HepG2 (cell line): ENCODE measurements at regions not wholly inside any gene's neighbourhood (a gene's known extent, or its start where the extent isn't known, plus 50 kb on each side); places are given as distances from the start of the nearest gene placed in this dataset.
A peak's percentile ranks its signal among the peaks of the same experiment; 100 is the strongest.

Experiments
- ATAC-seq: fragments of 200-7000 bp; cut with Tn5 transposase; 3 replicates; pipeline ENCODE4 v1.9.1; 2020; ENCODE audit warnings: mild to moderate bottlenecking, moderate library complexity
- BruUV-seq: library from RNA; stranded (reverse); fragments of 400-500 nt; replicated peaks from 2 replicates; lab custom pipeline; 2021; lab: Mats Ljungman, UMichigan
- CTCF ChIA-PET: fragments of 300-600 bp; formaldehyde crosslinking; extraction: SDS; loops from one replicate; lab custom pipeline; 2021; ENCODE audit warnings: low total read pairs, inconsistent platforms, low intra/inter-chr PET ratio; lab: Yijun Ruan, JAX
- POLR2A ChIA-PET: fragments of 350-600 bp; sonication (Branson Sonifier 250); formaldehyde crosslinking; loops from one replicate; lab custom pipeline; 2020; ENCODE audit warnings: antibody characterized with exemption, inconsistent platforms; lab: Yijun Ruan, JAX
- DNase-seq: peaks from one replicate; pipeline ENCODE4 v3.0.0-alpha.2; 2015; ENCODE audit warnings: low spot score
- FAIRE-seq: peaks from 3 replicates; lab custom pipeline; 2011; peaks lifted over from hg19 to GRCh38; lab: Jason Lieb, UNC
- H2AFZ ChIP-seq: one replicate; pipeline ENCODE4 v1.6.1; 2011; ENCODE audit warnings: low read length, inconsistent platforms
- H3K27ac ChIP-seq: fragments of 300-600 bp; 3 replicates; pipeline ENCODE4 v1.8.0; 2011; ENCODE audit warnings: mixed run types, mild to moderate bottlenecking, mixed read lengths, low read length, inconsistent platforms; ENCODE audit not compliant: insufficient read depth; ENCODE audit errors: extremely low read length
- H3K27me3 ChIP-seq, 2 experiments: fragments of 200-600 bp in 1 of 2; 2 replicates in 1 of 2; 3 replicates in 1 of 2; pipeline versions ENCODE4 v1.6.0 to v1.8.0; 2011; ENCODE audit warnings: low read length in 2 of 2, mild to moderate bottlenecking in 2 of 2, moderate library complexity in 2 of 2, inconsistent platforms in 1 of 2; ENCODE audit not compliant: insufficient read depth in 2 of 2, control insufficient read depth in 1 of 2
- H3K36me3 ChIP-seq, 2 experiments: fragments of 200-600 bp in 1 of 2; replicated peaks in 1 of 2; 2 replicates in 1 of 2; 3 replicates in 1 of 2; pipeline versions ENCODE4 v1.5.1 to v1.8.0; 2011; ENCODE audit warnings: low read length in 2 of 2, inconsistent platforms in 1 of 2; ENCODE audit not compliant: insufficient read depth in 2 of 2, control insufficient read depth in 1 of 2
- H3K4me1 ChIP-seq: 2 replicates; pipeline ENCODE4 v1.5.1; 2012; ENCODE audit warnings: low read length, inconsistent platforms; ENCODE audit not compliant: insufficient read depth
- H3K4me2 ChIP-seq: 2 replicates; pipeline ENCODE4 v1.6.0; 2011; ENCODE audit warnings: low read depth, low read length, inconsistent platforms
- H3K4me3 ChIP-seq, 3 experiments: fragments of 200-600 bp in 1 of 3; sonication (generic), shearing (Covaris generic) in 1 of 3; replicated peaks in 1 of 3; 2 replicates each; pipeline ENCODE4 v1.5.1; 2011 to 2016; ENCODE audit warnings: low read length in 3 of 3, inconsistent platforms in 2 of 3, low read depth in 2 of 3, mild to moderate bottlenecking in 2 of 3, control low read depth in 1 of 3, mixed read lengths in 1 of 3; ENCODE audit not compliant: insufficient read depth in 1 of 3
- H3K79me2 ChIP-seq: one replicate; pipeline ENCODE4 v1.6.1; 2011; ENCODE audit warnings: low read length, inconsistent platforms; ENCODE audit not compliant: insufficient read depth
- H3K9ac ChIP-seq: 2 replicates; pipeline ENCODE4 v1.6.0; 2011; ENCODE audit warnings: mild to moderate bottlenecking, low read depth, low read length, inconsistent platforms; ENCODE audit not compliant: insufficient read depth
- H3K9me3 ChIP-seq: 2 replicates; pipeline ENCODE4 v1.5.1; 2012; ENCODE audit warnings: mild to moderate bottlenecking, low read length
- H4K20me1 ChIP-seq: 2 replicates; pipeline ENCODE4 v1.6.0; 2011; ENCODE audit warnings: inconsistent platforms, mild to moderate bottlenecking, low read length, moderate library complexity; ENCODE audit not compliant: insufficient read depth
- AFF4 ChIP-seq: sonication (generic); formaldehyde crosslinking; IDR thresholded peaks from 2 replicates; pipeline ENCODE4 v1.4.0; 2020; ENCODE audit warnings: missing genetic modification reagents
- NFYB ChIP-seq: sonication (generic); formaldehyde crosslinking; IDR thresholded peaks from 2 replicates; pipeline ENCODE4 v1.4.0; 2020; ENCODE audit warnings: missing genetic modification reagents
- NFYC ChIP-seq: IDR thresholded peaks from 2 replicates; pipeline ENCODE4 v1.6.1; 2016; ENCODE audit warnings: missing genetic modification reagents, missing compliant biosample characterization
- PRPF4 ChIP-seq: fragments of 200-400 bp; formaldehyde crosslinking; IDR thresholded peaks from 2 replicates; pipeline ENCODE4 v1.6.1; 2016; ENCODE audit warnings: low read length, low read depth; ENCODE audit not compliant: poor library complexity, severe bottlenecking
- SMC3 ChIP-seq: IDR thresholded peaks from 2 replicates; pipeline ENCODE4 v1.6.1; 2011; ENCODE audit warnings: low read length, improper control_type of control experiment
- SUZ12 ChIP-seq: fragments of 150-350 bp; IDR thresholded peaks from 2 replicates; pipeline ENCODE4 v1.6.1; 2014; ENCODE audit warnings: low read depth, low read length
- THRA ChIP-seq: sonication (generic); formaldehyde crosslinking; IDR thresholded peaks from 2 replicates; pipeline ENCODE4 v1.4.0; 2020; ENCODE audit warnings: missing genetic modification reagents, borderline replicate concordance
- ZNF235 ChIP-seq: sonication (generic); formaldehyde crosslinking; IDR thresholded peaks from 2 replicates; pipeline ENCODE4 v1.8.1; 2023; ENCODE audit warnings: mild to moderate bottlenecking, missing genetic modification reagents, borderline replicate concordance
- ZNF33B ChIP-seq: sonication (generic); formaldehyde crosslinking; IDR thresholded peaks from 2 replicates; pipeline ENCODE4 v1.5.1; 2020; ENCODE audit warnings: mild to moderate bottlenecking, missing genetic modification reagents
- ZNF431 ChIP-seq: sonication (generic); formaldehyde crosslinking; IDR thresholded peaks from 2 replicates; pipeline ENCODE4 v1.9.0; 2022; ENCODE audit warnings: missing genetic modification reagents, low read depth, mild to moderate bottlenecking, borderline replicate concordance
- ZSCAN30 ChIP-seq: sonication (generic); formaldehyde crosslinking; IDR thresholded peaks from 2 replicates; pipeline ENCODE4 v1.5.0; 2020; ENCODE audit warnings: mild to moderate bottlenecking, missing genetic modification reagents
- WGBS: methylation state at CpG from one replicate; pipeline ENCODE4 v1.1.6; 2017; ENCODE audit warnings: low lambda C conversion rate; 5-methylcytosine and 5-hydroxymethylcytosine counted together
- in situ Hi-C: cut with HindIII; loops from 2 replicates; pipeline ENCODE4 v1.10.0; 2017; ENCODE audit warnings: low pct_unique_long_range_greater_than_20kb; ENCODE audit not compliant: extremely low pct_ligation_motif_present
- intact Hi-C: fragments of 100-400 bp; cut with micrococcal nuclease; formaldehyde crosslinking; loops from one replicate; pipeline ENCODE4 v1.10.0; 2022; ENCODE audit not compliant: unreplicated experiment

- Histone ChIP-seq H3K9ac (no peak overlapping the region), H3K4me2 (0 out of 2 replicates have a peak overlapping the region, but pooled peaks have one; percentile 0), H4K20me1 (no peaks in the 10 kb centered on the region)
- no peak for FAIRE-seq
- TF ChIP-seq SUZ12 (no peak), ZNF33B (no peak), PRPF4 (no peak), NFYC (peak; percentile 74), NFYB (peak; percentile 53), ZNF235 (CRISPR knock-in tag) (no peak)
- TF ChIP-seq, all 625 proteins: peak for 2
- Histone ChIP-seq H3K36me3 (no peaks in the 10 kb centered on the region), H3K27me3 (no peaks in the 10 kb centered on the region), H3K4me1 (no peaks in the 10 kb centered on the region), H3K27ac (no peak overlapping the region), H3K79me2 (no peaks in the 10 kb centered on the region), H3K4me3 (no peak overlapping the region), H2AFZ (no peak overlapping the region), H3K9me3 (no peaks in the 10 kb centered on the region)
- ChIA-PET POLR2A (no interaction called here), CTCF (no interaction called here)
- in situ Hi-C loops, result no loop called here
- ATAC-seq, result no peak
- BruUV-seq, result no TSS peak
- DNase-seq, result no peak
- intact Hi-C loops, result no loop called here
- 70% methylated on average over 26 of the region's 27 CpGs for WGBS
These were observed 108.5 kb upstream of the ESRRB start for GRCh38 chr14:76267322-76268046.

GRCh38 chr14:76268047-76268431, 107.9 kb upstream of the ESRRB start:
- intact Hi-C loops, result no loop called here
- H3K4me1 ChIP-seq, result no peaks in the 10 kb centered on the region
- FAIRE-seq (no peak), ATAC-seq (no peak), DNase-seq (no peak)
- H3K27ac ChIP-seq, result no peak overlapping the region
- H2AFZ ChIP-seq, result no peak overlapping the region
- no peak overlapping the region for H3K9ac ChIP-seq
- no peaks in the 10 kb centered on the region for H3K27me3 ChIP-seq
- no peak overlapping the region for H3K4me3 ChIP-seq
- no peaks in the 10 kb centered on the region for H3K9me3 ChIP-seq
- POLR2A ChIA-PET, result no interaction called here
- in situ Hi-C loops, result no loop called here
- H4K20me1 ChIP-seq, result no peaks in the 10 kb centered on the region
- WGBS, result 83% methylated on average over 8 of the region's 8 CpGs
- H3K36me3 ChIP-seq, result no peaks in the 10 kb centered on the region
- CTCF ChIA-PET, result no interaction called here
- H3K79me2 ChIP-seq, result no peaks in the 10 kb centered on the region
- no TSS peak for BruUV-seq
- H3K4me2 ChIP-seq, result no peak overlapping the region
- TF ChIP-seq AFF4 (CRISPR knock-in tag), result no peak
- no peak for TF ChIP-seq ZNF431
- TF ChIP-seq ZSCAN30, result no peak
- no peak for TF ChIP-seq THRA (CRISPR knock-in tag)
- no peak for TF ChIP-seq SMC3
